ENCODE measurements at regions not wholly inside any gene's neighbourhood (a gene's known extent, or its start where the extent isn't known, plus 50 kb on each side); places are given as distances from the start of the nearest gene placed in this dataset.

DNA sequence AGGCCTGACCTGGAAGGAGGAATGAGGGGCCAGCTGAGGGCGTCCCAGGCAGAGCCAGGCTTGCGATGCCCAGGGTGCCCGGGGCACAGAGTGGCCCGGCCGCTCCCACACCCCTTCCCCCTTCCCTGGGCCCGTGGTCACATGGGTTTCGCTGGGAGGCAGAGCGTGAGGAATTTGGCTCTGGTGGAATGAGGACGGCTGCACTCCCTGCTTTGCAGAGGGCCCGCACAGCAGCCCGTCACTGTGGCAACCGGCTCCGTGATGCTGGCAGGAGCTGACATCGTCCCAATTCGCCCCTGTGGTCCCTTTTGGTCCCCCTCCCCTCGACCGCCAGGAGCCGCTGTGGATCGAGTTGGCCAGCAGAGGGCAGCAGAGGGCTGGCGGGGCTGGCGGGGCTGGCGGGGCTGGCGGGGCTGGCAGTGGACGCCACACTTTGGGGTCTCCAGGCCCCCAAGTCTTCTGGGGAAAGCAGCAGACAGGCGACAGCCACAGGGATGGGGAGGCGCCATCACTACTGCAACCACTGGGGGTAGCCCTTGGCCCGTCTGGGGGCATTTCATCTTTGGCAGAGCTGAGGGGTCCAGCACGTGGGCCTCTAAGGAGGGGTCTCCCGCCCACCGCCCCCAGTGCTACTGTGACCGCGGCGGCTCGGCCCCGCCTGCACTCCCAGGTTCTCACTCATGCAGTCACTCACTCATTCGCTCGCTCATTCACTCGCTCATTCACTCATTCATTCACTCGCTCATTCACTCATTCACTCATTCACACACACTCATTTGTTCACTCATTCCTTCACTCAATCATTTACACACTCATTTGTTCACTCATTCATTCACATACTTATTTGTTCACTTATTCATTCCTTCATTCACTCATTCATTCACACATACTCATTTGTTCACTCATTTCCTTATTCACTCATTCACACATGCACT is 49.7 kb upstream of the BHLHE23 start:
- no peaks in the 10 kb centered on the region for H3K36me3 ChIP-seq (ENCODE audit: control insufficient read depth in 2 of 2, insufficient read depth in 2 of 2, low read length in 1 of 2)
- H3K27ac ChIP-seq (ENCODE audit: low read depth in 1 of 2, low read length in 1 of 2): no peak overlapping the region
- H3K9me3 ChIP-seq (ENCODE audit: control insufficient read depth in 2 of 2, insufficient read depth in 1 of 2, low read length in 1 of 2): no peaks in the 10 kb centered on the region
- peaks cover 0 to 4% of the 10 kb centered on the region in 2 donors for H3K4me1 ChIP-seq (ENCODE audit: control insufficient read depth in 2 of 2, insufficient read depth in 2 of 2, low read length in 2 of 2)
- no peak overlapping the region for H3K4me3 ChIP-seq (ENCODE audit: low read length in 2 of 2)
- H3K27me3 ChIP-seq (ENCODE audit: control insufficient read depth in 2 of 2, insufficient read depth in 1 of 2, low read length in 1 of 2): peaks cover 2 to 46% of the 10 kb centered on the region in 2 donors
- DNase-seq (ENCODE audit: low read depth in 6 of 9, low spot score in 9 of 9): peak in 3 of 9 donors; percentile 31 to 44 (median 34)
- WGBS: 14% methylated on average over 39 of the region's 39 CpGs

Data from thymus (tissue), 11 donors.